BJ (cell line): ENCODE measurements at regions not wholly inside any gene's neighbourhood (a gene's known extent, or its start where the extent isn't known, plus 50 kb on each side); places are given as distances from the start of the nearest gene placed in this dataset.

Source experiments
- CTCF ChIA-PET: fragments of 350-600 bp; formaldehyde crosslinking; extraction: SDS; loops from one replicate; lab custom pipeline; 2021; ENCODE audit warnings: antibody characterized with exemption, inconsistent platforms; lab: Yijun Ruan, JAX
- POLR2A ChIA-PET: fragments of 300-600 bp; sonication (Branson Sonifier 250); formaldehyde crosslinking; extraction: SDS; loops from one replicate; lab custom pipeline; 2021; ENCODE audit warnings: antibody characterized with exemption; lab: Charles Lee
- DNase-seq: peaks from one replicate; pipeline ENCODE4 v3.0.0-alpha.2; 2011; ENCODE audit warnings: low read depth
- H3K27me3 ChIP-seq: 2 replicates; pipeline ENCODE4 v1.6.0; 2011; ENCODE audit warnings: low read length; ENCODE audit not compliant: control insufficient read depth, insufficient read depth
- H3K36me3 ChIP-seq: 2 replicates; pipeline ENCODE4 v1.5.1; 2011; ENCODE audit warnings: low read length; ENCODE audit not compliant: control insufficient read depth, insufficient read depth
- H3K4me3 ChIP-seq: 2 replicates; pipeline ENCODE4 v1.5.1; 2011; ENCODE audit warnings: low read depth, mild to moderate bottlenecking, control low read depth, low read length
- TF ChIP-seq, protein P1 (sequence below): IDR thresholded peaks from 2 replicates; pipeline ENCODE4 v1.5.1; 2011; ENCODE audit warnings: low read depth, mild to moderate bottlenecking, control low read depth, inconsistent platforms, low read length, moderate library complexity; ENCODE audit not compliant: insufficient read depth

DNA sequence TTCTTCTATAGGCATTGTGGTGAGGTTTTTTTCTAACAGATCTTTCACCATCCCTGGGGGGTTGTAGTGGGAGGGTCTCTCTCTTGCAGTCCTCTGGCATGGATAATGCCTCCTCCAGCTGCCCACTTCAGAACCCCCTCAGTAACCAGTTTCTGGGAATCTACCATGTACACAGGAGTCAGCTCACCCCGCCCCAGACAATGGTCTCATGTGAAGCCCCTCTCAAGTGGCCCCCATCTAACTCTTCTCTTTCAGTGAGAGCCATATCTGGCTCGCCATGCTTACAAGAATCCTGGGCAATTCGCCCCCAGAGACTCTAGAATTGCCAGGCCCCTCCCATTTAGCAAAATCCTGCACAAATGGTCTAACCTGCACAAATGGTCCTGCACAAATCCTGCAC, 144.4 kb upstream of the FSTL4 start:
- POLR2A ChIA-PET, result no interaction called here
- Histone ChIP-seq H3K4me3 (no peak overlapping the region), H3K27me3 (no peaks in the 10 kb centered on the region; the same call in none of the 2 replicates), H3K36me3 (no peaks in the 10 kb centered on the region)
- no peak for DNase-seq
- CTCF ChIA-PET, result interaction anchor here (1.3 kb wide), 1 partner anchor 11 kb away, joined by 3 read pairs; no protein-coding TSS in a partner anchor
- TF ChIP-seq, protein P1, sequence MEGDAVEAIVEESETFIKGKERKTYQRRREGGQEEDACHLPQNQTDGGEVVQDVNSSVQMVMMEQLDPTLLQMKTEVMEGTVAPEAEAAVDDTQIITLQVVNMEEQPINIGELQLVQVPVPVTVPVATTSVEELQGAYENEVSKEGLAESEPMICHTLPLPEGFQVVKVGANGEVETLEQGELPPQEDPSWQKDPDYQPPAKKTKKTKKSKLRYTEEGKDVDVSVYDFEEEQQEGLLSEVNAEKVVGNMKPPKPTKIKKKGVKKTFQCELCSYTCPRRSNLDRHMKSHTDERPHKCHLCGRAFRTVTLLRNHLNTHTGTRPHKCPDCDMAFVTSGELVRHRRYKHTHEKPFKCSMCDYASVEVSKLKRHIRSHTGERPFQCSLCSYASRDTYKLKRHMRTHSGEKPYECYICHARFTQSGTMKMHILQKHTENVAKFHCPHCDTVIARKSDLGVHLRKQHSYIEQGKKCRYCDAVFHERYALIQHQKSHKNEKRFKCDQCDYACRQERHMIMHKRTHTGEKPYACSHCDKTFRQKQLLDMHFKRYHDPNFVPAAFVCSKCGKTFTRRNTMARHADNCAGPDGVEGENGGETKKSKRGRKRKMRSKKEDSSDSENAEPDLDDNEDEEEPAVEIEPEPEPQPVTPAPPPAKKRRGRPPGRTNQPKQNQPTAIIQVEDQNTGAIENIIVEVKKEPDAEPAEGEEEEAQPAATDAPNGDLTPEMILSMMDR, result no peak

DNA sequence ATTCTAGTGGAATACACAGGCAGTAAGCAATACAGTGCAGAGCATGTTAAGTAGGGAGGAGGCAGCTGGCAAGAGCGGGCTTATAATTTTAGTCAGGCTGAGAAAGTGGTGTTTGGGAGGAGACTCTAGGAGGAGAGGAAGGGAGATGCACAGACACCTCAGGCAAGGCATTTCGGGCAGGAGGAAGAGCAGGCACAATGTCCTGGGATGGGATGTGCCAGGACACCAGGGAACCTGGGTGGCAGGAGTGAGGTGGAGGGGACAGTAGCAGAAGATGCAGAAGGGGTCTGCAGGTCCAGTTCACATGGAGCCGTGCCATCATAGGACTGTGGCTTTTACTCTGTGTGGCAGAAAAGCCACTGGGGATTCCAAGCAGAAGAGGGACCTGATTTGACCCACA, 143.7 kb upstream of the FSTL4 start:
- TF ChIP-seq, protein P1, result no peak
- POLR2A ChIA-PET, result no interaction called here
- Histone ChIP-seq H3K4me3 (no peak overlapping the region), H3K36me3 (no peaks in the 10 kb centered on the region), H3K27me3 (no peaks in the 10 kb centered on the region; the same call in none of the 2 replicates)
- no peak for DNase-seq
- CTCF ChIA-PET, result interaction anchor here (0.9 to 1.3 kb wide), 2 partner anchors 38 to 112 kb away, joined by 3 read pairs; no protein-coding TSS in a partner anchor

DNA sequence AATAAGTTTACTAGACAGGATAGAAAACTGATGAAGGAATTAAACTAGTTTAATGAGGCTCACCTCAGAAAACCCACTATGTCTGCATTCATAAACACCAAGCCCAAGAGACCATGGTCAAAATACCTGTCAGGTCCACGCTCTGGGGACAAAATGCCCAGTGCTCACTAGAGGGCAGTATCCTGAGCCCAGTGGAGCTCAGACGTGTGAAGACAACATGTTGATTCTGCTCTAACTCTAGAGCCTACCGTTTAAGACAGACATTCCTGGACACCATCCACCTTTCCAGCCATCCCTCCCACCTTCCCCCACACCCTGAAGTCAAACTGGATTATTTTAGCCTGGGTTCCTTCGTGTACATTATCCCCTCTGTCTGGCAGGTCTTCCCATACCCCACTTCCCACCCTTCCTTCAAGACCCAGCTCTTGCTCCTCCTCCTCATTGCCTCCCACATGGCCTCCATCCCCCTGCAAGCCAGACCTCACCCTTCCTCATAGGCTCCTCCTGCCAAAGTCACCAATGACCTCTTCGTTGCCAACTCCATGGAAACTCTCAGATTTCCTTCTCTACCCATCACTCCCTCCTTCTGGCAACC, 142.3 kb upstream of the FSTL4 start:
- TF ChIP-seq, protein P1, result peak; percentile 57
- H3K4me3 ChIP-seq, result no peak overlapping the region
- no peaks in the 10 kb centered on the region for H3K36me3 ChIP-seq
- ChIA-PET CTCF (interaction anchor here (1.1 to 2.2 kb wide), 5 partner anchors 12 to 116 kb away, joined by 3 to 9 read pairs (median 3); no protein-coding TSS in a partner anchor), POLR2A (no interaction called here)
- no peak for DNase-seq
- no peaks in the 10 kb centered on the region; the same call in none of the 2 replicates for H3K27me3 ChIP-seq

DNA sequence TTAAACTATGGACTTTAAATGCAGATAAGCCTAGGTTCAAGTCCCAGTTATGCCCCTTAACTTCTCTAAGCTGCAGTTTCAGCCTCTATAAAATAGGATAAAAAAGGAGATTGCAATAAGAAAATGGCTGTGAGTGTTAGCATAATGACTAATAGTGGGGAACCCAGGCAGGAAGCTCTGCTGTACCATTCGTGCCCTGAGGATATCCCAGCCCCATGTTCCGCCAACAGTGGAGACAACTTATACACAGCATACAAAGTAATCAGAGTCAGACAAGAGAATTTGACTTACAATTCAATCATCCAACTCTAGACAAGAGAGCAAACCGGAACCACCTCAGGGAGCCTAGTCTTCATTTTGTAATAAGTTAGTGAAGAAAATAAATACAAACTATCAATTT, 141.5 kb upstream of the FSTL4 start:
- no peaks in the 10 kb centered on the region; the same call in none of the 2 replicates for H3K27me3 ChIP-seq
- no peaks in the 10 kb centered on the region for H3K36me3 ChIP-seq
- peak; percentile 7 for DNase-seq
- CTCF ChIA-PET, result interaction anchor here (1.0 to 2.2 kb wide), 4 partner anchors 11 to 117 kb away, joined by 3 to 9 read pairs (median 4); no protein-coding TSS in a partner anchor
- TF ChIP-seq, protein P1, result no peak
- H3K4me3 ChIP-seq, result no peak overlapping the region
- POLR2A ChIA-PET, result no interaction called here

DNA sequence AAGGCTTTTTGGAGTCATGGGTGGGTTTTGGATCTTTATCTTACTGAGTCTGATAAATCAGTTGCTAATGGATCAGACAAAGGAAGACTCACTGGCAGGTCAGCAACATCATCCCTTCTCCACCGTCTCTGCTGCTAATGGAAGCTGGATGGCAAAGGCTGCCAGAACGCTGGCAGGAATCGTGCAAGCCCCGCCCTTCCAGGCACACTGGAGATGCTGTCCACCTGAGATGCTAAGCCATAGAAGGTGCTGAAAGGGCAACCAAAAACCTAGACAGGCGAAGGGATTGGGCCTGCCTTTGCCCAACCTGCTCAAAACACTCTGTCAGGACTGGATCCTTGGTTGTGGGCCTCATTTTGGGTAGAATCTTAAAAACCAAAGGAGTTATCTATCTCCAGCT, 139.5 kb upstream of the FSTL4 start:
- TF ChIP-seq, protein P1, result no peak
- CTCF ChIA-PET, result no interaction called here
- Histone ChIP-seq H3K4me3 (no peak overlapping the region), H3K36me3 (no peaks in the 10 kb centered on the region), H3K27me3 (no peaks in the 10 kb centered on the region; the same call in none of the 2 replicates)
- POLR2A ChIA-PET, result no interaction called here
- DNase-seq, result no peak
